SU-DHL-6 (cell line): ENCODE measurements at regions not wholly inside any gene's neighbourhood (a gene's known extent, or its start where the extent isn't known, plus 50 kb on each side); places are given as distances from the start of the nearest gene placed in this dataset.

Source experiments
- H2AFZ ChIP-seq: fragments of 200-600 bp; sonication (generic); 2 replicates; pipeline ENCODE4 v1.6.1; 2014; ENCODE audit warnings: low read depth, mild to moderate bottlenecking, moderate library complexity, mixed read lengths, antibody characterized with exemption, low read length; ENCODE audit not compliant: severe bottlenecking
- H3F3A ChIP-seq: fragments of 200-600 bp; shearing (Covaris generic); 2 replicates; pipeline ENCODE4 v1.6.0; 2016; ENCODE audit warnings: antibody characterized with exemption, mild to moderate bottlenecking; ENCODE audit not compliant: insufficient read depth
- H3K27ac ChIP-seq: fragments of 200-600 bp; sonication (generic); 2 replicates; pipeline ENCODE4 v1.5.1; 2016; ENCODE audit warnings: low read depth, mild to moderate bottlenecking, low read length, moderate library complexity, mixed read lengths
- H3K27me3 ChIP-seq: fragments of 200-600 bp; sonication (generic), shearing (Covaris generic); 2 replicates; pipeline ENCODE4 v1.6.0; 2014; ENCODE audit warnings: mild to moderate bottlenecking, low read length
- H3K36me3 ChIP-seq: fragments of 200-600 bp; sonication (generic); 2 replicates; pipeline ENCODE4 v1.6.1; 2014; ENCODE audit warnings: mild to moderate bottlenecking, low read length, mixed read lengths
- H3K4me2 ChIP-seq: fragments of 300-600, 200-600 bp; shearing (Covaris generic), sonication (generic); 2 replicates; pipeline ENCODE4 v1.6.0; 2014; ENCODE audit warnings: low read length, low read depth, mild to moderate bottlenecking; ENCODE audit not compliant: poor library complexity, severe bottlenecking
- H3K4me3 ChIP-seq: fragments of 200-600 bp; sonication (generic); 2 replicates; pipeline ENCODE4 v1.5.1; 2014; ENCODE audit warnings: antibody characterized with exemption, low read length, mild to moderate bottlenecking, mixed read lengths; ENCODE audit not compliant: insufficient read depth, poor library complexity, severe bottlenecking
- H3K79me2 ChIP-seq: fragments of 200-600 bp; sonication (generic); 2 replicates; pipeline ENCODE4 v1.6.1; 2014; ENCODE audit warnings: mild to moderate bottlenecking, low read length, moderate library complexity; ENCODE audit not compliant: insufficient read depth
- H3K9ac ChIP-seq: fragments of 200-600 bp; sonication (generic); 2 replicates; pipeline ENCODE4 v1.7.0; 2014; ENCODE audit warnings: mild to moderate bottlenecking, low read length
- H3K9me2 ChIP-seq: fragments of 200-600 bp; sonication (generic); replicated peaks from 2 replicates; pipeline ENCODE4 v1.6.1; 2014; ENCODE audit warnings: low read length; ENCODE audit not compliant: insufficient read depth
- H3K9me3 ChIP-seq: fragments of 200-600 bp; sonication (generic); 2 replicates; pipeline ENCODE4 v1.6.1; 2014; ENCODE audit warnings: low read length, mixed read lengths; ENCODE audit not compliant: insufficient read depth
- H4K20me1 ChIP-seq: fragments of 200-600 bp; sonication (generic); 2 replicates; pipeline ENCODE4 v1.6.1; 2014; ENCODE audit warnings: low read depth, mild to moderate bottlenecking, antibody characterized with exemption, low read length, moderate library complexity, mixed read lengths
- CTCF ChIP-seq: fragments of 200-600 bp; sonication (generic); IDR thresholded peaks from one replicate; pipeline ENCODE4 v1.5.1; 2017; ENCODE audit warnings: antibody characterized with exemption, mild to moderate bottlenecking, low read length, moderate library complexity; ENCODE audit not compliant: insufficient read depth, poor library complexity, severe bottlenecking
- EZH2phosphoT487 ChIP-seq: fragments of 200-600 bp; sonication (generic), shearing (Covaris generic); conservative IDR thresholded peaks from 2 replicates; pipeline ENCODE4 v1.6.1; 2018; ENCODE audit warnings: mild to moderate bottlenecking, antibody characterized with exemption, low read length, moderate library complexity, mixed read lengths

DNA sequence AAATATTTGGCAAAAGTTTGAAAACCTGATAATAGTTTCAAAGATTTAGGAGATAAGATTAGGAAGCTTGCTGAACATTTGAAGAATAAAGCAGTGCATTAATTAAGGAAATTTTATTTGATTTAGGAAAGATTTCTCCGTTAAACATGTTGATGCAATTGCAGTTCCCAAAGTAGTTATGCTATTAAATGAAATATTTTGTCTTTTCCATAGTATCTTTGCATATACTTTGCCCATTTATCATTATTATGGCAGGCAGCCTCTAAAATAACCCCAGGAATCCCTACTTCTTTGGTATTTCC, 136.5 kb downstream of the MREG start:
- no peak overlapping the region for H3K9ac ChIP-seq
- H3K27me3 ChIP-seq: no peaks in the 10 kb centered on the region
- H2AFZ ChIP-seq: no peak overlapping the region
- no peaks in the 10 kb centered on the region for H3K79me2 ChIP-seq
- H3K4me3 ChIP-seq: no peak overlapping the region
- no peaks in the 10 kb centered on the region for H4K20me1 ChIP-seq
- H3K36me3 ChIP-seq: no peaks in the 10 kb centered on the region
- H3K4me2 ChIP-seq: no peak overlapping the region
- H3K27ac ChIP-seq: no peak overlapping the region
- no peaks in the 10 kb centered on the region for H3K9me3 ChIP-seq
- no peaks in the 10 kb centered on the region for H3K9me2 ChIP-seq
- TF ChIP-seq EZH2phosphoT487 (no peak), CTCF (no peak)
- H3F3A ChIP-seq: no peaks in the 10 kb centered on the region

DNA sequence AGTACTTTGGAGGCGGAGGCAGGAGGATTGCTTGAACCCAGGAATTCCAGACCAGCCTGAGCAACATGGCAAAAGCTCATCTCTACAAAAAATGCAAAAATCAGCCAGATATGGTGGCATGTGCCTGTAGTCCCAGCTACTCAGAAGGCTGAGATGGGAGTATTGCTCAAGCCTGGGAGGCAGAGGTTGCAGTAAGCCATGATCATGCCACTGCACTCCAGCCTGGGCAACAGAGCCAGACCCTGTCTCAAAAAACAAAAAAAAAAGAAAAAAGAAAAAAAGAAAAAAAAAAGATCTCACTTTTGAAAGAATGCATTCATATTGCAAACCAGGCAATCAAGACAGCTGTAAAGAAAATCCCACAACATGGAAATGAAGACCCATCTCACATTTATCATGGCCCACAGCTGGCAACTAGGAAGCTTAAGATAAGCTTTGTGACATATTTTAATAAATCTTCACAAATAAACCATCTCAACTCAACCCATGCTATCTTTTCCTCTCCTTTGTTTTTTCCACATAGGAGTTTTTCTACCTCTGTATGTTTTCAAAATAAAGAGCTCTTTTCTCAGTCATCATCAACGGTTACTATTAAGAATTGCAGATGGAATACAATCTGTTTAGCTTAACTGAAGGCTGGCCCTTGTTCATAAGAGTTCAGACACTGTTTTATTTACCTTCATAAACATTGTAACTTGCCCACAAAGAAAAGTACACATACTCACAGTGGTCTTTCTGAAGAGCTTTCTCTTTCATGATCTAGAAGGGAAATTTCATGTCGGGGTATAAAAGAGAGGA, 137.0 kb downstream of the MREG start:
- H3K4me3 ChIP-seq: no peak overlapping the region
- H3K79me2 ChIP-seq: no peaks in the 10 kb centered on the region
- no peak overlapping the region for H3K9ac ChIP-seq
- TF ChIP-seq EZH2phosphoT487: no peak
- no peak for TF ChIP-seq CTCF
- H3K9me2 ChIP-seq: no peaks in the 10 kb centered on the region
- no peak overlapping the region for H3K27ac ChIP-seq
- no peak overlapping the region for H3K4me2 ChIP-seq
- H4K20me1 ChIP-seq: no peaks in the 10 kb centered on the region
- no peaks in the 10 kb centered on the region for H3F3A ChIP-seq
- H2AFZ ChIP-seq: no peak overlapping the region
- no peaks in the 10 kb centered on the region for H3K27me3 ChIP-seq
- no peaks in the 10 kb centered on the region for H3K9me3 ChIP-seq
- H3K36me3 ChIP-seq: no peaks in the 10 kb centered on the region

DNA sequence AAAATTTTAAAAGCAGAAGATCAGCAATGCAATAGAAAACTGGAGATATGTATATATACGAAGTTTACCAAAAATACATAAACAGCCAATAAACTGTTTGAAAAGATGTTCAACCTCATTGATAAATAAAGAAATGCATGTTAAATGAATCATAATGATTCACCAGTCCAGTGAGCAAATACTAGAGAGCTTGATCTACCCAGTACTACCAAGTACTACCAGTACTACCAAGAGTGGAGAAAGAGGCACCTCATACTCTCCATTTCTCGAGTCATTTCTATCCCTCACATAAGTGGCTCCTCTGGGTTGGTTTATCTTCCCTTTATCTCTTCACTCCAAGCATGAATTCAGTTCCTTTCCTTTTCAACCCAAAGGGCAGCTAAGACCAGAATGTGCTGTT, 138.9 kb downstream of the MREG start:
- Histone ChIP-seq H3K27ac (no peak overlapping the region), H3K36me3 (no peaks in the 10 kb centered on the region), H3K27me3 (no peaks in the 10 kb centered on the region), H4K20me1 (no peaks in the 10 kb centered on the region), H3K79me2 (no peaks in the 10 kb centered on the region), H3F3A (no peaks in the 10 kb centered on the region), H3K4me3 (no peak overlapping the region), H3K9ac (no peak overlapping the region), H3K9me3 (no peaks in the 10 kb centered on the region), H3K9me2 (no peaks in the 10 kb centered on the region), H2AFZ (no peak overlapping the region), H3K4me2 (no peak overlapping the region)
- TF ChIP-seq CTCF (no peak), EZH2phosphoT487 (no peak)
